GM12891 (cell line): ENCODE measurements at regions not wholly inside any gene's neighbourhood (a gene's known extent, or its start where the extent isn't known, plus 50 kb on each side); places are given as distances from the start of the nearest gene placed in this dataset.
"Not testable (repeated sequence)": the region's sequence is repeated elsewhere in the genome, so short reads cannot be mapped to it uniquely, and the experiment has no call there.

Source experiments
- DNase-seq: peaks from one replicate; pipeline ENCODE4 v3.0.0; 2011; ENCODE audit warnings: low spot score; ENCODE audit not compliant: insufficient read length
- FAIRE-seq: peaks from 2 replicates; lab custom pipeline; 2011; peaks lifted over from hg19 to GRCh38; lab: Jason Lieb, UNC
- PAX5 ChIP-seq: IDR thresholded peaks from 2 replicates; pipeline ENCODE4 v1.6.1; 2011; ENCODE audit warnings: low read length, moderate library complexity, mild to moderate bottlenecking; ENCODE audit not compliant: insufficient read depth, severe bottlenecking
- POLR2A ChIP-seq: IDR thresholded peaks from 2 replicates; pipeline ENCODE4 v1.6.1; 2011; ENCODE audit warnings: low read depth, low read length, control low read depth
- POLR2AphosphoS5 ChIP-seq: IDR thresholded peaks from 2 replicates; pipeline ENCODE4 v1.6.1; 2011; ENCODE audit warnings: low read depth, low read length, control low read depth
- POU2F2 ChIP-seq: IDR thresholded peaks from 2 replicates; pipeline ENCODE4 v1.6.1; 2011; ENCODE audit warnings: low read depth, mild to moderate bottlenecking, control low read depth, low read length, moderate library complexity
- SPI1 ChIP-seq: IDR thresholded peaks from 2 replicates; pipeline ENCODE4 v1.6.1; 2011; ENCODE audit warnings: low read depth, low read length, control low read depth
- TAF1 ChIP-seq: IDR thresholded peaks from 2 replicates; pipeline ENCODE4 v1.6.1; 2011; ENCODE audit warnings: low read depth, low read length, control low read depth

- TF ChIP-seq TAF1, result no peak
- no peak for TF ChIP-seq POLR2AphosphoS5
- no peak for TF ChIP-seq POLR2A
- TF ChIP-seq POU2F2, result no peak
- TF ChIP-seq PAX5, result no peak
- TF ChIP-seq SPI1, result no peak
- no peak for DNase-seq
- FAIRE-seq, result no peak
Measured at GRCh38 chr6:103396768-103397167, 1463.0 kb downstream of the HACE1 start.

GRCh38 chr6:103379272-103379671 lies 1480.4 kb downstream of the HACE1 start:
- FAIRE-seq (no peak), DNase-seq (no peak)
- no peak for TF ChIP-seq POU2F2
- no peak for TF ChIP-seq PAX5
- no peak for TF ChIP-seq SPI1
- no peak for TF ChIP-seq POLR2AphosphoS5
- no peak for TF ChIP-seq POLR2A

- no peak for TF ChIP-seq TAF1
- TF ChIP-seq POU2F2, result no peak
- no peak for TF ChIP-seq SPI1
- no peak for TF ChIP-seq POLR2A
- DNase-seq (no peak), FAIRE-seq (no peak)
Measured at GRCh38 chr6:103367212-103367611, 1492.5 kb downstream of the HACE1 start.

- DNase-seq (no peak), FAIRE-seq (no peak)
- no peak for TF ChIP-seq TAF1
Measured at GRCh38 chr6:103356531-103356930, 1503.2 kb downstream of the HACE1 start.

GRCh38 chr6:103344554-103345163 lies 1515.1 kb downstream of the HACE1 start:
- no peak for DNase-seq
- no peak for FAIRE-seq
- TF ChIP-seq POLR2AphosphoS5, result no peak
- TF ChIP-seq PAX5, result no peak
- TF ChIP-seq POLR2A, result no peak
- no peak for TF ChIP-seq POU2F2
- TF ChIP-seq SPI1, result no peak
- TF ChIP-seq TAF1, result no peak

GRCh38 chr6:103335412-103335811 lies 1524.3 kb downstream of the HACE1 start:
- no peak for DNase-seq
- FAIRE-seq, result no peak
- TF ChIP-seq POU2F2, result no peak

GRCh38 chr6:103326760-103327757 lies 1532.7 kb downstream of the HACE1 start:
- no peak for TF ChIP-seq PAX5
- no peak for TF ChIP-seq POLR2AphosphoS5
- TF ChIP-seq POU2F2, result no peak
- TF ChIP-seq TAF1, result no peak
- no peak for TF ChIP-seq POLR2A
- no peak for TF ChIP-seq SPI1
- DNase-seq (no peak), FAIRE-seq (no peak)

GRCh38 chr6:103313432-103313831 lies 1546.3 kb downstream of the HACE1 start:
- TF ChIP-seq TAF1, result no peak
- TF ChIP-seq POLR2AphosphoS5, result no peak
- TF ChIP-seq SPI1, result no peak
- no peak for TF ChIP-seq PAX5
- no peak for TF ChIP-seq POLR2A
- TF ChIP-seq POU2F2, result no peak
- DNase-seq (no peak), FAIRE-seq (no peak)

- FAIRE-seq, DNase-seq: not testable (repeated sequence)
Measured at GRCh38 chr6:103294376-103294775, 1565.3 kb downstream of the HACE1 start.

- FAIRE-seq (no peak), DNase-seq (no peak)
- no peak for TF ChIP-seq TAF1
- no peak for TF ChIP-seq POLR2AphosphoS5
- TF ChIP-seq POU2F2, result no peak
- TF ChIP-seq SPI1, result no peak
- no peak for TF ChIP-seq PAX5
- TF ChIP-seq POLR2A, result no peak
Measured at GRCh38 chr6:103284835-103285234, 1574.9 kb downstream of the HACE1 start.
